ENCODE measurements at regions not wholly inside any gene's neighbourhood (a gene's known extent, or its start where the extent isn't known, plus 50 kb on each side); places are given as distances from the start of the nearest gene placed in this dataset.

DNA sequence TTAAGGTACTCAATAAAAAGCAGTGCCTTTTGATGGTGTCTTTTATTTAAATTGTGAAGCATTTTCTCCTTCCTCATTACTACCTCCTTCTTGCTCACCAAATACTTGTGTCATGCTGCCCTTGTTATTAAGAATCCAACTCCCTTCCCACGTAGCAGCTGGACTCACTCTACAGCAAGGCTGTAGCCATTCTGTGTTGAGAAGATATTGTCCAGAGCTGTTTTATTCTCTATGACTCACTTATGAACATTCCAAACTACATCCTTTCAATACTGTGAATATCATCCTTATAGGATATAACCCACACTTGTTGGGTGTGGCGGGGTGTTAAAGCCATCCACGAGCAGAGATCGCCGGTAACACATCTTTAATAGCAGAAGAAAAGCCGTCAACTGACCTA lies 1671.5 kb upstream of the SLC10A2 start:
- Histone ChIP-seq H3K27ac (no peak overlapping the region), H3K36me3 (no peaks in the 10 kb centered on the region), H3K27me3 (ENCODE audit: low read depth) (no peaks in the 10 kb centered on the region), H3K4me3 (no peak overlapping the region), H3K9me3 (no peaks in the 10 kb centered on the region), H3K4me1 (no peaks in the 10 kb centered on the region)
- intact Hi-C loops (cut with DNase I) = no loop called here
- TF ChIP-seq, protein P1, sequence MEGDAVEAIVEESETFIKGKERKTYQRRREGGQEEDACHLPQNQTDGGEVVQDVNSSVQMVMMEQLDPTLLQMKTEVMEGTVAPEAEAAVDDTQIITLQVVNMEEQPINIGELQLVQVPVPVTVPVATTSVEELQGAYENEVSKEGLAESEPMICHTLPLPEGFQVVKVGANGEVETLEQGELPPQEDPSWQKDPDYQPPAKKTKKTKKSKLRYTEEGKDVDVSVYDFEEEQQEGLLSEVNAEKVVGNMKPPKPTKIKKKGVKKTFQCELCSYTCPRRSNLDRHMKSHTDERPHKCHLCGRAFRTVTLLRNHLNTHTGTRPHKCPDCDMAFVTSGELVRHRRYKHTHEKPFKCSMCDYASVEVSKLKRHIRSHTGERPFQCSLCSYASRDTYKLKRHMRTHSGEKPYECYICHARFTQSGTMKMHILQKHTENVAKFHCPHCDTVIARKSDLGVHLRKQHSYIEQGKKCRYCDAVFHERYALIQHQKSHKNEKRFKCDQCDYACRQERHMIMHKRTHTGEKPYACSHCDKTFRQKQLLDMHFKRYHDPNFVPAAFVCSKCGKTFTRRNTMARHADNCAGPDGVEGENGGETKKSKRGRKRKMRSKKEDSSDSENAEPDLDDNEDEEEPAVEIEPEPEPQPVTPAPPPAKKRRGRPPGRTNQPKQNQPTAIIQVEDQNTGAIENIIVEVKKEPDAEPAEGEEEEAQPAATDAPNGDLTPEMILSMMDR (IDR thresholded peaks at IDR 0.05) = no peak
- no peak for ATAC-seq
- DNase-seq = no peak

DNA sequence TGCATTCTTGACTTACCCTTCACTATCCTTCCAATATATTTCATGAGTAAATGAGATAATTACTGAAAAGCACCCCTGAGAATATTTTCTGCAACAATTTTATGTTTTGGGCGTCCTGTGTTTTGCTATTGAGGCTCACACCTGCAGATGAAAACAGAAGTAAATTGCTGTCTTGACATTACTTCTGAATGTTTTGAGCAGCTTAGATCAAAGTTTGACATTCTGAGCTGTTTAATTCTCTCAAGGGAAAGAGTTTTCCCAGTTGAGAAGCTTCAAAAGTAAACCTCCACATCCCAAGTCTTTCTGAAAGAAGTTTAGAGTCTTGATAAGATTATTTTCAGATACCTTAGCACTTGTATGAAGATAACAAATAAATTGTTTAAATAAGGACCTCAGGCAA lies 1667.2 kb upstream of the SLC10A2 start:
- Histone ChIP-seq H3K36me3 (no peaks in the 10 kb centered on the region), H3K9me3 (no peaks in the 10 kb centered on the region), H3K4me1 (no peaks in the 10 kb centered on the region), H3K4me3 (no peak overlapping the region), H3K27me3 (ENCODE audit: low read depth) (no peaks in the 10 kb centered on the region), H3K27ac (no peak overlapping the region)
- ATAC-seq (no peak), DNase-seq (no peak)
- TF ChIP-seq, protein P1 (IDR thresholded peaks at IDR 0.05) = no peak
- intact Hi-C loops (cut with DNase I) = no loop called here

DNA sequence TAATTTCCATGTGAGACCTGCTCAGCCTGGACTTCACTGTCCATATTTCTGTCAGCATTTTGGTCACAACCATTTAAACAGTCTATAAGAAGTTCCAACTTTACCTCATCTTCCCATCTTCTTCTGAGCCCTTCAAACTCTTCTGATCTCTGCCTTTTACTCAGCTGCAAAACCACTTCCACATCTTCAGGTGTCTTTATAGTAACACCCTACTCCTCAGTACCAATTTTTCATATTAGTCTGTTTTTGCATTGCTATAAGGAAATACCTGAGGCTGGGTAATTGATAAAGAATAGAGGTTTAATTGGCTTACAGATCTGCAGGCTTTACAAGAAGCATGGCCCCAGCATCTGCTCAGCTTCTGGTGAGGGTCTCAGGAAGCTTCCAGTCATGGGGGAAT lies 1648.9 kb upstream of the SLC10A2 start:
- ATAC-seq (no peak), DNase-seq (no peak)
- Histone ChIP-seq H3K4me1 (no peaks in the 10 kb centered on the region), H3K36me3 (no peaks in the 10 kb centered on the region), H3K9me3 (no peaks in the 10 kb centered on the region), H3K27me3 (ENCODE audit: low read depth) (no peaks in the 10 kb centered on the region), H3K27ac (no peak overlapping the region), H3K4me3 (no peak overlapping the region)
- TF ChIP-seq, protein P1 (IDR thresholded peaks at IDR 0.05) = no peak
- intact Hi-C loops (cut with DNase I) = no loop called here

DNA sequence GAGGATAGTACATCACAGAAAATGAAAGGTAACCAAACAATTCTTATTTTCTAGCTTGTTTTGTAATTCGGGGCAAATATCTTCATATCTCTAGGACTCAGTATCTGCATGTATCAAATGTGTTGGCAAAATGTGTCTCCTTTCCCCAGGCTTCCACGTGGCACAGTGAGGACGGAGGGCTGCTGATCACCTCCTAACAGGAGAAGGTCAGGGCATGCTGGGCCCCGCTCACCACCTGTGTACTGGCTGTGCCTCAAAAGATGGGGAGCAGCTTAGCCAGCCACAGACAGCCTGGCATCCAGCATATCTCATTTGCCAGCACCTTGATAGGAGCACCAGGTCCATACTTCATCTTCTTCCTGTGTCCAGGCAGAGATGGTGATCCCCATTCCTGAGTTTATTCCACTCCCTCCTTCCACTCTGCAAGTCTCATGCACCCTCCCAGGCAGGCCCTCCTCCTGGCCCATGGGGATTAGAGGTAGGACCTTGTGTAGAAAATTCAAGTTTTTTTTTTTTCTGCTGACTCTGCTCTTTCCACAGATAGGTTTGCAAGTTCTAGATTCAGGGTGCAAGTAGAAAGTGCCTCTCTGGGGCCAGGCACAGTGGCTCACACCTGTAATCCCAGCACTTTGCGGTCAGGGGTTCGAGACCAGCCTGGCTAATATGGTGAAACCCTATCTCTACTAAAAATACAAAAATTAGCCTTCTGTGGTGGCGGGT lies 1639.0 kb upstream of the SLC10A2 start:
- Histone ChIP-seq H3K4me1 (no peaks in the 10 kb centered on the region), H3K4me3 (no peak overlapping the region), H3K27ac (no peak overlapping the region), H3K27me3 (ENCODE audit: low read depth) (no peaks in the 10 kb centered on the region), H3K36me3 (no peaks in the 10 kb centered on the region), H3K9me3 (no peaks in the 10 kb centered on the region)
- intact Hi-C loops (cut with DNase I) = no loop called here
- DNase-seq (no peak), ATAC-seq (no peak)
- TF ChIP-seq, protein P1 (IDR thresholded peaks at IDR 0.05) = no peak

DNA sequence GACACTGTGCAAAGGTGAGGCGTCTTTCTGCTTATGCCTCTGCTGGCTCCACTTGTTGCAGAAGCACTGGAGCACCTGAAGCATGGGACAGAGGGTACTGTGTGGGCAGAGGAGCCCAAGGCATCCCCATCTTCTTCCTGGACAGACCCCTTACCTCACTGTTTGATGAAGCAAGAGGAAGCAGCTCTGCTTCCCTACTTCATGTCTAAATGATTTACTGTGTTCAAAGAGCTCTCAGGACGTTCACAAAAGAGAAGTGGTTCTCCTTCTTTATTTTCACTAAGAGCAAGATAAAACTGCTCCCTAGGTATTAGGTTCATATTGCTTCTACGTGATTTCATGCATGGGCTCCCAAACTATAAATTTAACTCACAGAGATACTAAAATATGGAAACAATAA lies 1635.4 kb upstream of the SLC10A2 start:
- H3K9me3 ChIP-seq = no peaks in the 10 kb centered on the region
- TF ChIP-seq, protein P1 (IDR thresholded peaks at IDR 0.05) = no peak
- no peak overlapping the region for H3K4me3 ChIP-seq
- H3K27ac ChIP-seq = no peak overlapping the region
- H3K4me1 ChIP-seq = no peaks in the 10 kb centered on the region
- no peaks in the 10 kb centered on the region for H3K27me3 ChIP-seq (ENCODE audit: low read depth)
- H3K36me3 ChIP-seq = no peaks in the 10 kb centered on the region
- no peak for DNase-seq
- intact Hi-C loops (cut with DNase I) = no loop called here
- ATAC-seq = no peak
